ENCODE measurements at regions not wholly inside any gene's neighbourhood (a gene's known extent, or its start where the extent isn't known, plus 50 kb on each side); places are given as distances from the start of the nearest gene placed in this dataset.

DNA sequence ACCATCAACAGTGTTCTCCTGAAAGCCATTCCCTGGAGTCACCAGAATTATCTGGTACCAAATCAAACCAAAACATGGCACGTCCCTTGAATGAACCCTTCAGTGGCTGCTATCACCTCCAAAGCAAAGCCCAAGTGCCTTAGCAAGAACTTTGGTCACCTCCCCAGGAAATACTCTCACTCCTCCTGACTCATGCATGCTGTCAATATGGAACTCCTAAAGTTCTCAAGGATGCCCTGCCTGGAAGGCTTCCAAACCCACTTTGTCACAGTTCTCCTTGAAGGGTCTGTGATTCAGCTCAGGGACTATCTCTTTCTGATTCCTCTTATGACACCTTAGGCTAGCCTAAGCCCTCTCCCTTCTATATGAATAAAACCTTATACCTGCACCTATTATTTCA, 146.1 kb upstream of the RUNX1 start:
- Histone ChIP-seq H3K79me2 (ENCODE audit: insufficient read depth, low read length) (no peaks in the 10 kb centered on the region), H3K4me1 (ENCODE audit: insufficient read depth, low read length) (no peaks in the 10 kb centered on the region), H3K27ac (ENCODE audit: insufficient read length, low read depth, low read length) (no peak overlapping the region), H2BK120ac (ENCODE audit: low read depth, low read length, poor library complexity, severe bottlenecking) (no peak overlapping the region), H2BK15ac (ENCODE audit: low read depth, low read length) (no peak overlapping the region), H4K5ac (ENCODE audit: insufficient read length, low read depth, low read length) (no peak overlapping the region), H4K91ac (ENCODE audit: insufficient read length, low read depth, low read length) (no peak overlapping the region), H2AFZ (ENCODE audit: low read length) (no peak overlapping the region), H3K9me3 (ENCODE audit: control insufficient read depth, low read depth, low read length) (no peaks in the 10 kb centered on the region), H3K27me3 (ENCODE audit: insufficient read depth, low read length) (no peaks in the 10 kb centered on the region), H3K18ac (ENCODE audit: insufficient read length, low read depth, low read length) (no peak overlapping the region), H3T11ph (ENCODE audit: low read length) (no peak overlapping the region), H2AK5ac (ENCODE audit: insufficient read length, low read length) (no peak overlapping the region), H4K20me1 (ENCODE audit: control insufficient read depth, insufficient read depth, insufficient read length) (no peaks in the 10 kb centered on the region), H2BK12ac (ENCODE audit: insufficient read length, low read depth, low read length) (no peak overlapping the region), H3K9ac (ENCODE audit: extremely low read depth, insufficient read length, low read length) (no peak overlapping the region), H3K14ac (ENCODE audit: insufficient read depth, low read length) (no peak overlapping the region), H3K4me2 (ENCODE audit: insufficient read depth, insufficient read length, low read length) (no peak overlapping the region), H3K4ac (ENCODE audit: low read depth, low read length) (no peak overlapping the region), H3K79me1 (ENCODE audit: insufficient read depth, low read depth, low read length, poor library complexity, severe bottlenecking) (no peaks in the 10 kb centered on the region), H2BK5ac (ENCODE audit: insufficient read length, low read length) (no peak overlapping the region), H3K23ac (ENCODE audit: insufficient read length, low read depth, low read length) (no peak overlapping the region), H3K23me2 (ENCODE audit: insufficient read length, low read depth, low read length, poor library complexity, severe bottlenecking) (no peaks in the 10 kb centered on the region), H3K56ac (ENCODE audit: insufficient read length, low read depth, low read length) (no peak overlapping the region), H4K8ac (replicated peaks; ENCODE audit: insufficient read length, low read depth, low read length) (no peak overlapping the region), H2BK20ac (ENCODE audit: low read depth, low read length, poor library complexity, severe bottlenecking) (no peak overlapping the region)
- Mint-ChIP-seq H3K27ac (no peak overlapping the region), H3K9me3 (peaks cover 0 to 3% of the 10 kb centered on the region in 2 experiments; a peak in 2 of 5 replicates), H3K27me3 (ENCODE audit: low read depth) (no peaks in the 10 kb centered on the region), H3K4me1 (no peaks in the 10 kb centered on the region), H3K4me3 (no peak overlapping the region), H3K36me3 (ENCODE audit: insufficient read depth in 1 of 3, low read depth in 3 of 3) (no peaks in the 10 kb centered on the region; a peak in 1 of 7 replicates)
- TF ChIP-seq, protein P1, sequence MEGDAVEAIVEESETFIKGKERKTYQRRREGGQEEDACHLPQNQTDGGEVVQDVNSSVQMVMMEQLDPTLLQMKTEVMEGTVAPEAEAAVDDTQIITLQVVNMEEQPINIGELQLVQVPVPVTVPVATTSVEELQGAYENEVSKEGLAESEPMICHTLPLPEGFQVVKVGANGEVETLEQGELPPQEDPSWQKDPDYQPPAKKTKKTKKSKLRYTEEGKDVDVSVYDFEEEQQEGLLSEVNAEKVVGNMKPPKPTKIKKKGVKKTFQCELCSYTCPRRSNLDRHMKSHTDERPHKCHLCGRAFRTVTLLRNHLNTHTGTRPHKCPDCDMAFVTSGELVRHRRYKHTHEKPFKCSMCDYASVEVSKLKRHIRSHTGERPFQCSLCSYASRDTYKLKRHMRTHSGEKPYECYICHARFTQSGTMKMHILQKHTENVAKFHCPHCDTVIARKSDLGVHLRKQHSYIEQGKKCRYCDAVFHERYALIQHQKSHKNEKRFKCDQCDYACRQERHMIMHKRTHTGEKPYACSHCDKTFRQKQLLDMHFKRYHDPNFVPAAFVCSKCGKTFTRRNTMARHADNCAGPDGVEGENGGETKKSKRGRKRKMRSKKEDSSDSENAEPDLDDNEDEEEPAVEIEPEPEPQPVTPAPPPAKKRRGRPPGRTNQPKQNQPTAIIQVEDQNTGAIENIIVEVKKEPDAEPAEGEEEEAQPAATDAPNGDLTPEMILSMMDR (conservative IDR thresholded peaks at IDR 0.05): no peak
- DNase-seq: no peak
- WGBS (ENCODE audit: extremely low coverage, insufficient read length, low lambda C conversion rate): no CpG with 5 or more reads among the region's 1 CpG

Measured in H9 (cell line).